Vagina (tissue), 2 donors: ENCODE measurements at regions not wholly inside any gene's neighbourhood (a gene's known extent, or its start where the extent isn't known, plus 50 kb on each side); places are given as distances from the start of the nearest gene placed in this dataset.
A peak's percentile ranks its signal among the peaks of the same experiment; 100 is the strongest.

ENCODE experiments used
- DNase-seq, 2 donors: peaks; one replicate each; pipeline ENCODE4 v3.0.0-alpha.2; 2017; ENCODE audit errors: extremely low spot score in 2 of 2
- H3K27ac ChIP-seq: fragments of 200-600 bp; sonication (generic); one replicate; pipeline ENCODE4 v1.5.1; 2019
- H3K27me3 ChIP-seq: fragments of 200-600 bp; sonication (generic); one replicate; pipeline ENCODE4 v1.5.1; 2019
- H3K36me3 ChIP-seq, 2 donors: fragments of 200-600 bp; sonication (generic); one replicate each; pipeline ENCODE4 v1.5.1; 2017 to 2019
- H3K4me1 ChIP-seq: fragments of 200-600 bp; sonication (generic); one replicate; pipeline ENCODE4 v1.5.1; 2019
- H3K4me3 ChIP-seq, 2 donors: fragments of 200-600 bp; sonication (generic); 1 replicate in 1 of 2; 2 replicates in 1 of 2; pipeline ENCODE4 v1.5.1; 2016 to 2019
- H3K9me3 ChIP-seq: fragments of 200-600 bp; sonication (generic); one replicate; pipeline ENCODE4 v1.5.1; 2019
- POLR2A ChIP-seq, 2 donors: fragments of 450-650 bp; IDR thresholded peaks; one replicate each; pipeline ENCODE4 v1.6.1; 2017; ENCODE audit warnings: antibody characterized with exemption in 2 of 2, mild to moderate bottlenecking in 2 of 2, moderate library complexity in 2 of 2
- POLR2AphosphoS5 ChIP-seq, 2 donors: sonication (generic); formaldehyde crosslinking; IDR thresholded peaks; one replicate each; pipeline ENCODE4 v1.9.0; 2017; ENCODE audit warnings: antibody characterized with exemption in 2 of 2, mild to moderate bottlenecking in 2 of 2, low read depth in 1 of 2; ENCODE audit not compliant: insufficient read depth in 1 of 2
- intact Hi-C: fragments of 100-400 bp; cut with DNase I; formaldehyde crosslinking; loops from one replicate; pipeline ENCODE4 v1.15.1; 2023
- TF ChIP-seq, protein P1 (sequence below), 3 experiments: fragments of 450-650 bp in 2 of 3; fragments of 200-600 bp in 1 of 3; sonication (generic) in 1 of 3; IDR thresholded peaks; one replicate each; pipeline ENCODE4 v1.5.1; 2017 to 2019; ENCODE audit warnings: antibody characterized with exemption in 3 of 3, mild to moderate bottlenecking in 2 of 3, moderate library complexity in 2 of 3

DNA sequence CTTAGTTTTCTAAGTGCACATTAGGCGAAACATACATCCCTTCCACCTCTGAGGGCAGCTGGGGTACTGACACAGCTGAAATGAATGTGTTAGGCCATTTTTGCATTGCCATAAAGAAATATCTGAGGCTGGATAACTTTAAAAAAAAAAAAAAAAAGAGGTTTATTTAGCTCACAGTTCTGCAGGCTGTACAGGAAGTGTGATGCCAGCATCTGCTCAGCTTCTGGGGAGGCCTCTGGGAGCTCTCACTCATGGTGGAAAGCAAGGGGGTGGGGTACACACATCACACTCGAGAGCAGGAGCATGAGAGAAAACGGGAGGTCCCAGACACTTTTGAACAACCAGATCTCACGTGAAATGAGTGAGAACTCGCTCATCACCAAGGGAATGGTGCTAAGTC is 158.1 kb downstream of the PSMG1 start:
- peaks cover 39% of the 10 kb centered on the region for H3K4me1 ChIP-seq
- intact Hi-C loops = no loop called here
- no peaks in the 10 kb centered on the region for H3K36me3 ChIP-seq
- no peak for TF ChIP-seq POLR2AphosphoS5 (IDR thresholded peaks at IDR 0.05; ENCODE audit: insufficient read depth in 1 of 2, low read depth in 1 of 2)
- no peak for TF ChIP-seq POLR2A (IDR thresholded peaks at IDR 0.05)
- TF ChIP-seq, protein P1, sequence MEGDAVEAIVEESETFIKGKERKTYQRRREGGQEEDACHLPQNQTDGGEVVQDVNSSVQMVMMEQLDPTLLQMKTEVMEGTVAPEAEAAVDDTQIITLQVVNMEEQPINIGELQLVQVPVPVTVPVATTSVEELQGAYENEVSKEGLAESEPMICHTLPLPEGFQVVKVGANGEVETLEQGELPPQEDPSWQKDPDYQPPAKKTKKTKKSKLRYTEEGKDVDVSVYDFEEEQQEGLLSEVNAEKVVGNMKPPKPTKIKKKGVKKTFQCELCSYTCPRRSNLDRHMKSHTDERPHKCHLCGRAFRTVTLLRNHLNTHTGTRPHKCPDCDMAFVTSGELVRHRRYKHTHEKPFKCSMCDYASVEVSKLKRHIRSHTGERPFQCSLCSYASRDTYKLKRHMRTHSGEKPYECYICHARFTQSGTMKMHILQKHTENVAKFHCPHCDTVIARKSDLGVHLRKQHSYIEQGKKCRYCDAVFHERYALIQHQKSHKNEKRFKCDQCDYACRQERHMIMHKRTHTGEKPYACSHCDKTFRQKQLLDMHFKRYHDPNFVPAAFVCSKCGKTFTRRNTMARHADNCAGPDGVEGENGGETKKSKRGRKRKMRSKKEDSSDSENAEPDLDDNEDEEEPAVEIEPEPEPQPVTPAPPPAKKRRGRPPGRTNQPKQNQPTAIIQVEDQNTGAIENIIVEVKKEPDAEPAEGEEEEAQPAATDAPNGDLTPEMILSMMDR (IDR thresholded peaks at IDR 0.05) = no peak
- no peak overlapping the region for H3K27ac ChIP-seq
- H3K27me3 ChIP-seq = no peaks in the 10 kb centered on the region
- H3K9me3 ChIP-seq = no peaks in the 10 kb centered on the region
- no peak overlapping the region for H3K4me3 ChIP-seq
- no peak for DNase-seq

DNA sequence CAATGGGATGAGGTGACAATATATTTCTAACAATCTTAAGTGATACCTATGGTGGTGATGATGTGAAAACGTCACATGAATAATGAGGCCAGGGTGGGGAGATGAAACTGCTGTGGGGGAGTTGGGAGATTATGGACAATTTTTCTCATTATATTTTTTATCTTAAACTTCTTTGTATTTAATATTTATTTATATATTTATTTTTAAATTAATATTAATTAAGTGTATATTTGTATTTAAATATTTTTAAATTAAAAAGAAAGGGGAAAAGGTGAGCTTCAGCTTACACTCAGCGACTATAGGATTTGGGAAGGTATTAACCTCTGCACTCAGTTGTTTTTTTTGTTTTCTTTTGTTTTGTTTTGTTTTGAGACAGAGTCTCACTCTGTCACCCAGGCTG is 158.7 kb downstream of the PSMG1 start:
- no peaks in the 10 kb centered on the region for H3K36me3 ChIP-seq
- no peak overlapping the region for H3K27ac ChIP-seq
- no peak for DNase-seq
- intact Hi-C loops = no loop called here
- TF ChIP-seq, protein P1 (IDR thresholded peaks at IDR 0.05) = no peak
- no peak for TF ChIP-seq POLR2AphosphoS5 (IDR thresholded peaks at IDR 0.05; ENCODE audit: insufficient read depth in 1 of 2, low read depth in 1 of 2)
- TF ChIP-seq POLR2A (IDR thresholded peaks at IDR 0.05) = no peak
- no peaks in the 10 kb centered on the region for H3K27me3 ChIP-seq
- peaks cover 39% of the 10 kb centered on the region for H3K4me1 ChIP-seq
- H3K9me3 ChIP-seq = no peaks in the 10 kb centered on the region
- H3K4me3 ChIP-seq = no peak overlapping the region

DNA sequence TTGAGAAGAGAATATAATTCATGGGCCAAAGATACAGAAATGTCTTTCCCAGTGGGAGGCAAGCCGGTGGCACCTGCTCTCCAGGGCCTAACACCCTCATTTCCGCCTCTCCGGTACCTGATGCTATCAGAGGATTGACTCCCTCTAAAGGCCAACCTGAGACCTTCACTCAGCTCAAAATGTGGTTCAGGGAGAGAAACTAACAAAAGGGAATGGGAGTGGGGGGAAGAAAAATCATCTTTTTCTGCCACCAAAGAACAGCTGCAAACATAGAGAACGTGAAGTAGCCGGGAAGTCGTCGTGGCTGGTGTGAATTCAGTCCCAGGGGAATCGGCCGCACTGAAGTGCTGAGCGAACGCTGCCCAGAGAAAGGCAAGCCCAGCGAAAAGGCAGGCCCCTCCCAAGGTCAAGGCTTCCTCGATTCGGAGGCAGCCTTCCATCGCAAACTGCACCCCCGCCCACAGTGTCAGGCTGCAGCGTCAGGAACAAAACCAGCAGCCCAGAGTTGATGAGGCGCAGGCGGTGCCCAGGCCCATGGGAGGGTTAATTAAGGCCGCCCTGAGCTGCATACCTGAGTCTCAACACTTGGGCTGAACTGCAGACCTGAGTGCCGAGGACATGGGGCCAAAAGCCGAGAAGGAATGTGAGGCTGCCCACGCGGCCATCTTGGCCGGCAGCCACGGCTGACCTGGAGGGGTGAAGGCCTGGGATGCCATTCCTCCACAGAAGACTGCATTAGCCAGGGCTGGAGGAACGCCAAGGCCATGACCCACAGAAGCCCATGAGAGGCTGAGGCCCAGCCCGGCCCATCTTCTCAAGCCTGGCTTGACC is 160.2 kb downstream of the PSMG1 start:
- TF ChIP-seq, protein P1 (IDR thresholded peaks at IDR 0.05) = no peak
- peak; percentile 42 to 66 for TF ChIP-seq POLR2AphosphoS5 (IDR thresholded peaks at IDR 0.05; ENCODE audit: insufficient read depth in 1 of 2, low read depth in 1 of 2)
- no peak for TF ChIP-seq POLR2A (IDR thresholded peaks at IDR 0.05)
- peaks cover 34% of the 10 kb centered on the region for H3K4me1 ChIP-seq
- H3K27ac ChIP-seq = peak overlapping the region; percentile 67
- no peaks in the 10 kb centered on the region for H3K27me3 ChIP-seq
- no peaks in the 10 kb centered on the region for H3K36me3 ChIP-seq
- intact Hi-C loops = no loop called here
- no peak overlapping the region for H3K4me3 ChIP-seq
- no peaks in the 10 kb centered on the region for H3K9me3 ChIP-seq
- DNase-seq = no peak

DNA sequence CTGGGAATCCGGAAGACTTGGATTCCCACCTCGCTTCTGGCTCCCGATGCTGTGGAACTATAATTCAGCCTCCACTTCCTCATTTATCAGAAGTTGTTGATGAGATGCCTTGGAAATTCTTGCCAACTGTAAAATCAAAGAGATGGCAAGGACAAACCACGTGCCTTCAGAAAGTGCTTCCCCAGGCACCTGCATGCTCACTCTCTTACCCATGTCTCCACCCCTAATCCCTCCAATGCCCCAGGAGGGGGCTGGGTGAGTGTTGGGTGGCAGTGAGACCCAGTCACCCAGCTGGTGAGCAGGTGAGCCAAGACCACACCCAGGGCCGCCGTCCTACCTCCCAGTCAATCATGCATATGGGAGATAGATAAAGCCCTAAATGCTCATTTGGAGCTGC is 160.8 kb downstream of the PSMG1 start:
- H3K36me3 ChIP-seq = no peaks in the 10 kb centered on the region
- no peak for DNase-seq

More for the DNA sequence above, 160.8 kb downstream of the PSMG1 start:
- intact Hi-C loops = no loop called here
- TF ChIP-seq POLR2AphosphoS5 (IDR thresholded peaks at IDR 0.05; ENCODE audit: insufficient read depth in 1 of 2, low read depth in 1 of 2) (no peak), POLR2A (IDR thresholded peaks at IDR 0.05) (no peak)
- TF ChIP-seq, protein P1 (IDR thresholded peaks at IDR 0.05) = no peak
- no peak overlapping the region for H3K4me3 ChIP-seq
- H3K9me3 ChIP-seq = no peaks in the 10 kb centered on the region
- H3K27me3 ChIP-seq = no peaks in the 10 kb centered on the region
- peak overlapping the region; percentile 67 for H3K27ac ChIP-seq
- H3K4me1 ChIP-seq = peaks cover 34% of the 10 kb centered on the region
